Endometrial microvascular endothelial cells (primary cell): ENCODE measurements at regions not wholly inside any gene's neighbourhood (a gene's known extent, or its start where the extent isn't known, plus 50 kb on each side); places are given as distances from the start of the nearest gene placed in this dataset.

Experiments used
- in situ Hi-C: cut with HindIII; loops from 2 replicates; pipeline ENCODE4 v1.10.0; 2017; ENCODE audit warnings: low sequenced_read_pairs, low pct_unique_long_range_greater_than_20kb; ENCODE audit errors: inconsistent ontology term

GRCh38 chr12:85352016-85352415, 72.0 kb downstream of the ALX1 start:
- in situ Hi-C loops = no loop called here

- in situ Hi-C loops = no loop called here
Observed at GRCh38 chr12:85356596-85357385, 76.8 kb downstream of the ALX1 start.

DNA sequence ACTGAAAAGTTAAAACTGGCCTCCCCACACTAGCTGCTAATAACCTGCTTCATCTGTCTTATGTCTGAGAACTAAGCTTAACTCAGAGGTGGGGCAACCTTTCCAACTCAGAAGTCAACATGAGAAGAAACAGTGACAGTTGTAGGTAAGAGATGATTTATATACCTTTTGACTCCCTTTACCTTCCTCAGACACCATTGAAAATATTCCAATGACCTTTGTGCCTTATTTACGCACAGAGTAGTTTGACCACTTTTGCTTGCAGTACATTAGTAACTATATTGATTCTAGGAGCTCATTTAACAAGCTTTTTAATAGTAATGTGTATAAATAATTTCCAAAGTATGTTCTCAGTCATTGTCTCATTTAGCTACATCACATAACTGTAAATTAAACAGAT, 77.6 kb downstream of the ALX1 start:
- in situ Hi-C loops = no loop called here

DNA sequence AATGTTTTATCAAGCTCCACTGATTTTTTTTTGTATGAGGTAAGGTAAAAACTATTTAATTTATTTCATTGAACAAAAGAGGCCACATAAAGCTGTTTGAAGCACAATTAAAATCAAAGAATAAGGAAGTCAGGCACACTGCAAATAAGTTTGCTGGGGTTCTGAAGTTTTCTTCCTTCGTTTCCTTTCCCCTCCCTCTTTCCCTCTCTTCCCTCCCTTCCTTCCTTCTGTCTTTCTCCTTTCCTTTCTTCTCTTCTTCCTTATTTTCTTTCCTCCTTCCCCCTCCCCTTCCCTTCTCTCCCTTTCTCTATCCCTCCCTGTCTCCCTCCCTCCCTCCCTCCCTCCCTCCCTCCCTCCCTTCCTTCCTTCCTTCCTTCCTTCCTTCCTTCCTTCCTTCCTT, 78.7 kb downstream of the ALX1 start:
- in situ Hi-C loops = no loop called here

DNA sequence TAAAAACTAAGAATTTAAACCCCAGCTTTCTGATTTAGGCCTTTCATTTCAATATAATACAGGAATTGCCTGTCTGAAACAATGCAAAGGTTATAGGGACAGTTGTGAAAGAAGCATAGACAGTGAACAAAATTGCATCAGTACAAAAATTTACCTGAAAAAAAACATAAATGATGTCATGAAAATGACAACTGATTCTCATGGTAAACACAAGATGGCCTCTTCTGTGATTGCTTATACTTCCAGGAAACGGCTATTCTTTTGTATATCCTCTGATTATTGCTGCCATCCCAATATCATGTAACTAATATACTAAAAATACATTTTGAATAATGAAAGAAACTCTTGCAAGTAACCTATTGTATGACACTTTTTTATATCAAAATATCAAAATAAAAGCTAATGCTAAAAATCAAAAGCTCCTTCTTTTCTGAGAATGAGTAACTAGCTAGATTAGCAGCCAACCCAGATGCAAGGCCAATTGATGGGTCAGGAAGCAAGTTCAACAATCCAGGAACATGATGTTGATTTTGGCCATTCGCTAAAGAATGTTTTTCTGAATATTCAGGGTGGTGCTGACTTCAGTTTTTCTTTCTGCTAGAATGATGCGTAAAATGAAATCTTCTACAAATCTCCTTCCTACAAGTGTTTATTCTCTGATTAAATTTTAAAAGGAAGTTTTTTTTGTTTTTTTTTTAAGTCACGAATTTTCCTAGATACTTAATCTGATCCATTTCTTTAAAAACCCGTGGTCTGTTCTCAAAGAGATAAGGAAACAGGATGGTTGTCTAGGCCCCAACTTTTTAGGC, 83.6 kb downstream of the ALX1 start:
- in situ Hi-C loops = no loop called here

DNA sequence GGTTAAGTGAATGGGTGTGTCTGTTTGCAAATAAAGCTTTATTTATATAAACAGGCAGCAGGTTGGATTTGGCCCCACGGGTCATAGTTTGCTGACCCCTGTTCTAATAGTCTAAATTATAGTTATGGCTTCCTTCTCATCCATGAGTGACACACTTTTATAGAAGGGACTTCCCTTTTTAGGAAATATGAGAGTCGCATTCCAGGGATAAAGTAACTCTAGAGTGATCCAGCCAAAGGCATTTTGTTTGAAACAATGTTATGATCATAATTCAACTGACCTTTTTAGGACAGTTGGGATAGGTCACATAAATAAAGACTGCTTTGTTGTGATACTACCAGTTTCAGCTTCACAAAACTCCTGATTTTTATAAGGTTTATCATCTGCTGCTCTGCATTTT, 87.9 kb downstream of the ALX1 start:
- in situ Hi-C loops = no loop called here

- in situ Hi-C loops = no loop called here
Observed at GRCh38 chr12:85369365-85370154, 89.5 kb downstream of the ALX1 start.

DNA sequence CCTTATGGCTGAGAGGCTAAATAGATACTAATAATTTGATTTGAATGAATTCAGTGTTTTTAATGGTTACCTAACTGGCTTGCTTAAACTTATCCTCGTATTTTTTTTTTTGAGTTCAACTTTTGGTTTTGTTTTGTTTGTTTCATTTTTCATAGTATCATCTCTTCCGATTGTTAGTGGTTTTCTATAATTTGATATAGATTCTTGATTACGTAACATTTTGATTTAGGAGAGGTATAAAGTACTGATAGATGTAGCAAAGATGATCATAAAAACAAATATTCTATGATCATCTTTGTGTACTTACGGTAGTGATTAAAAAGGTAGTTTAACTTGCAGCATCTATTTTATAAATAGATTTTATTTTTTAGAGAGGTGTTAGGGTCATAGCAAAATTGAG, 93.0 kb downstream of the ALX1 start:
- in situ Hi-C loops = no loop called here

DNA sequence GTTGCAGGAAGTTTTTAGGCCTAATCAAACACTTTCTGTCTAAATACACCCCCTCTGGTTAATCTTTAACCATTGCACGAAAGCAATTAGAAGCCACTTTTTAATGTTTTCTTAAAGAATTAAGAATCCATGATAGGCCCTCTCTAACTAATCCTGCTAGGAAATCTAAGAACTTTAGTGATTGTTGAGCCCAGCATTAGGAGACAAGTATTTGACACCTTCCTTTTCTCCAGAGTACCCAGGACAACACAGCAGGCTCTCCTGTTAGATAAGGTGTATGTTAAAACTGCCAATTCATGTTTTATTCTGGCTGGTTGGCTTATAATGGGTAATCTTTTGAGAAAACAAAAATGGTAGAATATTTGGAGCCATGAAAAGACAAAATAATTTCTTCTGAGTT, 95.0 kb downstream of the ALX1 start:
- in situ Hi-C loops = no loop called here

GRCh38 chr12:85385406-85385805, 105.4 kb downstream of the ALX1 start:
- in situ Hi-C loops = no loop called here

DNA sequence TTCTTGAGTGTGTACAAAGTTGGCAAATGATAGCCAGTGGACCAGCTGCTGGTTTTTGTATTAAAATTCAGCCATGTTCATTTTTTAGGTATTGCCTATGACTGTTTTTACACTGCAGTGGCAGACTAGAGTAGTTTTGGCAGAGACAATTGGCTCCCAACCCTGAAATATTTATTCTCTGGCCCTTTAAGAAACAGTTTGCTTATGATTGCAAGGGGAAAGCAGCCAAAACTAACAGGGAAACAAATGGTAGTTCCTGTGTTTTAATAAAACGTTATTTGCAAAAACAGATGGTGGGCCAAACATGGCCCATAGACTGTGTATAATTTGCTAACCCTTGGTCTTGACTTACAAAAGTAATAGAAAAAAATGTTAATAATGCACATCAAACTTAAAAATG, 110.2 kb downstream of the ALX1 start:
- in situ Hi-C loops = no loop called here

DNA sequence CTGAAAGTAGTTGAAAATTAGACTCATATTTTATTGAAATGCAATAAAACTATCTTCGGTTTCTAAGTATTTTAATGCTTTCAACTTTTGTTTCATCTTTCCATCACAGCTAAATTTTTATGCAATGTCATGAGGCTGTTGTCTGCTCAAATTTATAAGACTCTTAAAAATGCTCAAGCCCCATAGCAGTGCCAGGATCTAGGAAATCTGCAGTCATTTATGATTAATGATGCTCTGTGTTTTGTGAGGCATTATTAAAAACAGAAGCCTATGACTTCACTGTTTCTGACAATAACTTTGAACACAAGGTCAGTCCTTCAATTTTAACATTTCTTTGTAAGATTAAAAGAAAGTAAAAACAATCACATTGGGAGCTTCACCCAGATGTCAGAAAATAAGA, 112.5 kb downstream of the ALX1 start:
- in situ Hi-C loops = no loop called here

DNA sequence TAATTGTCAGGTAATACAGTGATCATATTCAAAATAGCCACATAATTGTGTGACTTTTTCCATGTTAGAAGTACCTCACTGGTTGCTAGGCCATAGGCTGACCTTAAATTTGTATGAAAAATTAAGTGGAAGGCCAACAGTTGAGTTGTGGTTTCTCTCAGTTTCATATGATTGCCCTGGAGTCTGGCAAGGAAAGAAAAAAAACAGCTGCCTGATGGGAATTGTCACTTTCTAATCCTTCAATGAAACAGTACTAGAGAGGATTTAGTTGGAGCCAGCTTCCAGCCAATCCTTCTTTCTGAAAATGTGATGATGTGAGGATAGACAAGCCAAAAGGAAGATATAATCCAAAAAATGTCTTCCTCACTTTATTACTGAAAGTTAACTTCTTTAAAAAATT, 113.6 kb downstream of the ALX1 start:
- in situ Hi-C loops = no loop called here

GRCh38 chr12:85394065-85394464, 114.0 kb downstream of the ALX1 start:
- in situ Hi-C loops = no loop called here

DNA sequence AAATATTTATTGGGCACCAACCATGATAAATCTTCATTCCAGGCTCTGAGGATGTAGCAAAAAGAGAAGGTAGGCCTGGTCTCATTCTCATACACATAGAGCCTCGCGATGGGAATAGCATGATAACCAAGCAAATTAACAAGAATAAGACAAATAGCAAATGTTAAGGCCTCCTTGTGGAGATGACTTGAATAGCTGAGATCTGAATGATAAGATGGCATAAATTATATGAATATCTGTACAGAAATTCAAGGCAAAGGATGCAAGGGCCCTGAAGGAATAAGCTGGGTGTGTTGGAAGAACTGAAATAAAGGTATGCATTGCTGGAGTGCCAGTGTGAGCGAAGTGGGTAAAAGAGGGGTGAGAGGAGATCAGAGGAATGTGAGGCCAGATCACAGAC, 114.8 kb downstream of the ALX1 start:
- in situ Hi-C loops = no loop called here

DNA sequence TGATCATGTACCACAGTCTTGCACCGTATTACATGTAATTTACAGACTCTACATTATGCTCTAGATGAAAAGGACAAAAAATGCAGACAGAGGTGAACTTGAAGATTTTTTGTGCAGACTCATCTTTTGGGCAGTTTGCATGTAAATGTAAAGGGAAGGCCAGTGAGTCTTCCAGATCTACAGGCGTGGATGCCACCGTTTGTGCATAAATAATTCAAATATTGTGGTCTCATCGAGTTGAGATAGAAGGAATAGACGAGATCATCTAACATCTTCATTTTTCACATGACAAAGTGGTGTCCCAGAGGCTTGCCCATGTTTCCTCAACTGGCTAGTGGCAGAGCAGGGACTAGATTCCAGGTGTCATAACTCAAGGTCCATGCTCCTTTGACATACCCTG, 125.2 kb downstream of the ALX1 start:
- in situ Hi-C loops = no loop called here

DNA sequence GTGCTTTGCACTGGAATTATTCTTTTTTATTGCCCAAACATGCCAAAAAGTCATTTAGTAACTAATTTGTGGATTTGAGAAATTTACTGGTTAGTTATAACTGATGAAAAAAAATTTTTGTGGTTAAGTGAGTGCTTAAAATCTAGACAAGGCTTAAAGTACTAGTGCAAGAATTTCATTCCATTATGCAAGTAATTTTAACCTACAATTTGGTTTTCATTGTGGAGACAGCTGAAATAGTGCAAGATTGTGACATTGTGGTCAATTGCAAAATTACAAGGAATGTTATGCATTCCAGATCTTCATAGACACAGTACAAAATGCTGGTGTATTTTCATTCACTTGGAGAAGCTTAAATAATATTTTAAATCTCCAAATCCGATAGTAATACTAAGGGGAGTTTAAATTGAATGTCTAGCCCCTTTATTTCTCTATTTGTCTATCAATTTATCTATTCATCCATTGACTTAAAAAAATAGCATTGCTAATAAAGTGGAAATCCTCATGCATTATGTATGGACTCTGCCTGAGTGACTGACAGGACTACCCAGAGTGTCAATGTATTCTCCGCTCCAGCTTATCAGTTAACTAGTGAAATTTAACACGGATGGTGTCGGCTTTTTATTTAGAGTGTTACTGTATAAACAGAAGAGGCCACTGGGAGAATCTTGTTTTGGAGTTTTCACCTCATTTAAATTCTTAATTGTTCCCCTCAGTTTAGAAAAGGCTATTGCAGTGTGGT, 125.9 kb downstream of the ALX1 start:
- in situ Hi-C loops = no loop called here

DNA sequence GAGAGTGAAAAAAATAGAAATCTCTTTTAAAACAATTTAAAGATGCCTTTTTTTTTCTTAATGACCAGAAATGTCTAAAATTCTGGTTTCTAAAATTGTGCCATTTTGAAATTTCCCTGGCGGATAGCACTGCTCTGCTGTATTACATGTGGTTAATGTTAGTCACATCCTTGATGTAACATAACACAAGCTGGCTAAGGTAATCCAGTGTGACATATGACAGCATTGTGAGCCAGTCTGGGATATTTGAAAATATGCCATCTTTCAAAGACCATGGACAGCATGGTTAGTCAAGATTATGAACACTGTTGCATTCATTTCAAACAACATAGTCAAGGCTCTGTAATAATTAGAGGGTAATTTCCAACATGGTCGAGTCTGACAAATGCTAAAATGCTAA, 133.2 kb downstream of the ALX1 start:
- in situ Hi-C loops = no loop called here

DNA sequence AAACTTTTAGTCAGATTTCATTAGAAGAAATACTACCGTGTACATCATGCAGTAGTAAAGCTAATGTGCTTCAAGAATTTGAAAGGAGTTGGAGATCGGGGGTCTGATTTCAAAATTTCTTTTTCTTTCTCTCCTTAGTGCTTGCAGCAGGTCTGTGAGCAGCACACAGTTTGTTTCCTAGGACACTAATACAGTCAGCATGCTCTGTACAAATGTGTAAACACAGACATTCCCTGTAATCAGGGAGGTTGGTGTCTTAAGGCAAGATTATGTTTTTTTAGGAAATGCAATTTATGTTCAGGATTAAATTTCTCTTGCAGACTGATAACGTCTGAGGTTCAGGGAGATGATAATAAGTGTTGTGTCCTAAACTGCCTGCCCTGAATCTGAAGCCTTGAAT, 142.7 kb downstream of the ALX1 start:
- in situ Hi-C loops = no loop called here
